HepG2 (cell line): ENCODE measurements at regions not wholly inside any gene's neighbourhood (a gene's known extent, or its start where the extent isn't known, plus 50 kb on each side); places are given as distances from the start of the nearest gene placed in this dataset.

Source experiments
- CHCHD3 ChIP-seq: sonication (generic); formaldehyde crosslinking; IDR thresholded peaks from 2 replicates; pipeline ENCODE4 v1.8.0; 2022; ENCODE audit warnings: mild to moderate bottlenecking, missing genetic modification reagents, moderate library complexity
- CTCF ChIP-seq: sonication (generic); formaldehyde crosslinking; IDR thresholded peaks from 2 replicates; pipeline ENCODE4 v1.5.0; 2020; ENCODE audit warnings: mild to moderate bottlenecking, missing genetic modification reagents, moderate library complexity
- NBN ChIP-seq: fragments of 450-650 bp; conservative IDR thresholded peaks from 2 replicates; pipeline ENCODE4 v1.6.1; 2017
- NFATC3 ChIP-seq: sonication (generic); formaldehyde crosslinking; IDR thresholded peaks from 2 replicates; pipeline ENCODE4 v1.5.1; 2020; ENCODE audit warnings: mild to moderate bottlenecking, missing genetic modification reagents
- POLR2A ChIP-seq, 2 experiments: IDR thresholded peaks; 2 replicates each; pipeline ENCODE4 v1.6.1; 2011; ENCODE audit warnings: low read depth in 2 of 2, low read length in 2 of 2, mild to moderate bottlenecking in 1 of 2, moderate library complexity in 1 of 2; ENCODE audit not compliant: insufficient read depth in 1 of 2
- TAF1 ChIP-seq: sonication (generic); formaldehyde crosslinking; IDR thresholded peaks from 2 replicates; pipeline ENCODE4 v1.4.0; 2020; ENCODE audit warnings: missing genetic modification reagents
- ZNF121 ChIP-seq: sonication (generic); formaldehyde crosslinking; IDR thresholded peaks from 2 replicates; pipeline ENCODE4 v1.5.0; 2020; ENCODE audit warnings: mild to moderate bottlenecking, missing genetic modification reagents
- ZNF292 ChIP-seq: sonication (generic); formaldehyde crosslinking; IDR thresholded peaks from 2 replicates; pipeline ENCODE4 v1.8.1; 2022; ENCODE audit warnings: mild to moderate bottlenecking, low read depth, missing genetic modification reagents, borderline replicate concordance
- ZNF407 ChIP-seq: sonication (generic); formaldehyde crosslinking; IDR thresholded peaks from one replicate; pipeline ENCODE4 v1.5.1; 2020; ENCODE audit warnings: mild to moderate bottlenecking, missing genetic modification reagents; ENCODE audit errors: not compliant biosample characterization
- ZNF850 ChIP-seq: sonication (generic); formaldehyde crosslinking; conservative IDR thresholded peaks from 2 replicates; pipeline ENCODE4 v1.9.0; 2021; ENCODE audit warnings: mild to moderate bottlenecking, missing genetic modification reagents

GRCh38 chr9:105828171-105828570 lies 133.8 kb downstream of the TMEM38B start:
- TF ChIP-seq ZNF121 (no peak), CHCHD3 (no peak), NBN (no peak), ZNF407 (CRISPR knock-in tag) (no peak), POLR2A (IDR thresholded peaks at IDR 0.05; ENCODE audit: insufficient read depth in 1 of 2, low read depth in 2 of 2, low read length in 2 of 2) (no peak), ZNF292 (CRISPR knock-in tag) (no peak), NFATC3 (CRISPR knock-in tag) (no peak), ZNF850 (CRISPR knock-in tag) (no peak), CTCF (CRISPR knock-in tag) (no peak), TAF1 (CRISPR knock-in tag) (no peak)
